ENCODE measurements at regions not wholly inside any gene's neighbourhood (a gene's known extent, or its start where the extent isn't known, plus 50 kb on each side); places are given as distances from the start of the nearest gene placed in this dataset.

DNA sequence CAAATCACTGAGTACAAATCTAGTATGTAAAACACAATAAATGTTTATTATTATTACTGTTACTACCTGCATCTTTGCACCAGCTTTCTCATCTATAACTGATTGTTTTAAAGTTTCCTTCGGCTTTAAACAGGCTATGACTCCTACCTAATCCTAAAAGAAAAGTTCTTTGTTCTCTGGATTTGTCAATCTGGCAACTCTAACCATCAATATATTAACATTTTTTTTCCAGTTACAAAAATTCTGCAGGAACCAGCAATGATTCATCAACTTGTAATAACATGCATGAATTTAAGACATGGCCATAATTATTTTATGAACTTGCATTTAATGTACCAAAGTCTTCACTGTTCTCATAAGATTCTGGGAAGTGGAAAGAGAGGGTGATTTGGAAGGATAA is 228.5 kb downstream of the PIK3R1 start:
- Histone ChIP-seq H3K79me2 (ENCODE audit: insufficient read depth, low read length) (no peaks in the 10 kb centered on the region), H3K9ac (ENCODE audit: insufficient read depth, low read depth, low read length) (no peak overlapping the region), H3K4me1 (ENCODE audit: insufficient read depth, low read length) (no peaks in the 10 kb centered on the region), H3K36me3 (replicated peaks in 1 of 2; ENCODE audit: control insufficient read depth in 1 of 2, insufficient read depth in 2 of 2, low read length in 2 of 2) (no peaks in the 10 kb centered on the region), H3K27ac (ENCODE audit: extremely low read length, insufficient read depth, low read length) (no peak overlapping the region), H3K9me3 (ENCODE audit: low read length) (no peaks in the 10 kb centered on the region), H3K27me3 (ENCODE audit: control insufficient read depth in 1 of 2, insufficient read depth in 2 of 2, low read length in 2 of 2) (no peaks in the 10 kb centered on the region; a peak in 1 of 5 replicates), H2AFZ (ENCODE audit: low read length) (no peak overlapping the region), H3K4me3 (replicated peaks in 1 of 3; ENCODE audit: insufficient read depth in 1 of 3, low read depth in 2 of 3, low read length in 3 of 3) (no peak overlapping the region), H3K4me2 (ENCODE audit: low read depth, low read length) (no peak overlapping the region), H4K20me1 (ENCODE audit: insufficient read depth, low read length) (no peaks in the 10 kb centered on the region)
- no peak for FAIRE-seq
- BruUV-seq (replicated peaks), result no TSS peak
- WGBS (ENCODE audit: low lambda C conversion rate), result 3% methylated on average over 1 of the region's 1 CpG
- ChIA-PET CTCF (ENCODE audit: low intra/inter-chr PET ratio, low total read pairs) (no interaction called here), POLR2A (no interaction called here)
- intact Hi-C loops (cut with micrococcal nuclease; ENCODE audit: unreplicated experiment), result no loop called here
- in situ Hi-C loops (cut with HindIII; ENCODE audit: extremely low pct_ligation_motif_present, low pct_unique_long_range_greater_than_20kb), result no loop called here
- no peak for ATAC-seq
- TF ChIP-seq HOXA7 (CRISPR knock-in tag; IDR thresholded peaks at IDR 0.05), result no peak
- no peak for TF ChIP-seq ZNF232 (CRISPR knock-in tag; IDR thresholded peaks at IDR 0.05; ENCODE audit: borderline replicate concordance)
- TF ChIP-seq ZNF75D (CRISPR knock-in tag; IDR thresholded peaks at IDR 0.05; ENCODE audit: borderline replicate concordance), result no peak
- no peak for TF ChIP-seq ZNF879 (CRISPR knock-in tag; IDR thresholded peaks at IDR 0.05)
- TF ChIP-seq NR3C1 (CRISPR knock-in tag; IDR thresholded peaks at IDR 0.05), result no peak
- no peak for TF ChIP-seq HOXD1 (CRISPR knock-in tag; IDR thresholded peaks at IDR 0.05)
- no peak for TF ChIP-seq ATF7-NPFF (CRISPR knock-in tag; IDR thresholded peaks at IDR 0.05; ENCODE audit: low read depth)
- TF ChIP-seq PHB2 (IDR thresholded peaks at IDR 0.05; ENCODE audit: partially characterized antibody), result no peak
- TF ChIP-seq, protein P1, sequence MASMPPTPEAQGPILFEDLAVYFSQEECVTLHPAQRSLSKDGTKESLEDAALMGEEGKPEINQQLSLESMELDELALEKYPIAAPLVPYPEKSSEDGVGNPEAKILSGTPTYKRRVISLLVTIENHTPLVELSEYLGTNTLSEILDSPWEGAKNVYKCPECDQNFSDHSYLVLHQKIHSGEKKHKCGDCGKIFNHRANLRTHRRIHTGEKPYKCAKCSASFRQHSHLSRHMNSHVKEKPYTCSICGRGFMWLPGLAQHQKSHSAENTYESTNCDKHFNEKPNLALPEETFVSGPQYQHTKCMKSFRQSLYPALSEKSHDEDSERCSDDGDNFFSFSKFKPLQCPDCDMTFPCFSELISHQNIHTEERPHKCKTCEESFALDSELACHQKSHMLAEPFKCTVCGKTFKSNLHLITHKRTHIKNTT (CRISPR knock-in tag; IDR thresholded peaks at IDR 0.05), result no peak
- TF ChIP-seq, protein P2, sequence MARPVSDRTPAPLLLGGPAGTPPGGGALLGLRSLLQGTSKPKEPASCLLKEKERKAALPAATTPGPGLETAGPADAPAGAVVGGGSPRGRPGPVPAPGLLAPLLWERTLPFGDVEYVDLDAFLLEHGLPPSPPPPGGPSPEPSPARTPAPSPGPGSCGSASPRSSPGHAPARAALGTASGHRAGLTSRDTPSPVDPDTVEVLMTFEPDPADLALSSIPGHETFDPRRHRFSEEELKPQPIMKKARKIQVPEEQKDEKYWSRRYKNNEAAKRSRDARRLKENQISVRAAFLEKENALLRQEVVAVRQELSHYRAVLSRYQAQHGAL (CRISPR knock-in tag; IDR thresholded peaks at IDR 0.05; ENCODE audit: not compliant biosample characterization), result no peak
- TF ChIP-seq MYC (CRISPR knock-in tag; IDR thresholded peaks at IDR 0.05; ENCODE audit: borderline replicate concordance), result no peak
- TF ChIP-seq TBP (CRISPR knock-in tag; IDR thresholded peaks at IDR 0.05), result no peak
- TF ChIP-seq ZNF180 (CRISPR knock-in tag; IDR thresholded peaks at IDR 0.05; ENCODE audit: borderline replicate concordance, low read depth), result no peak
- TF ChIP-seq ZNF670 (CRISPR knock-in tag; IDR thresholded peaks at IDR 0.05; ENCODE audit: borderline replicate concordance), result no peak
- no peak for TF ChIP-seq SMAD9 (CRISPR knock-in tag; IDR thresholded peaks at IDR 0.05)
- TF ChIP-seq MAFG (CRISPR knock-in tag; IDR thresholded peaks at IDR 0.05), result no peak
- TF ChIP-seq SMYD3 (CRISPR knock-in tag; IDR thresholded peaks at IDR 0.05), result no peak
- no peak for DNase-seq (ENCODE audit: low spot score)

Measured in HepG2 (cell line).